H9 (cell line): ENCODE measurements at regions not wholly inside any gene's neighbourhood (a gene's known extent, or its start where the extent isn't known, plus 50 kb on each side); places are given as distances from the start of the nearest gene placed in this dataset.

Source experiments
- DNase-seq: peaks from one replicate; pipeline ENCODE4 v3.0.0-alpha.2; 2017
- H2AFZ ChIP-seq: one replicate; pipeline ENCODE4 v1.6.1; 2013; ENCODE audit warnings: mild to moderate bottlenecking, low read length, control low read depth, moderate library complexity
- H2AK5ac ChIP-seq: 2 replicates; pipeline ENCODE4 v1.6.1; 2013; ENCODE audit warnings: low read length, control low read depth, mixed read lengths; ENCODE audit not compliant: insufficient read length
- H2BK120ac ChIP-seq: one replicate; pipeline ENCODE4 v1.6.1; 2013; ENCODE audit warnings: low read depth, mild to moderate bottlenecking, low read length, control low read depth, inconsistent platforms; ENCODE audit not compliant: poor library complexity, severe bottlenecking
- H2BK12ac ChIP-seq: 2 replicates; pipeline ENCODE4 v1.6.1; 2013; ENCODE audit warnings: low read length, control low read depth, mixed read lengths, low read depth; ENCODE audit not compliant: insufficient read length
- H2BK15ac ChIP-seq: 2 replicates; pipeline ENCODE4 v1.6.1; 2013; ENCODE audit warnings: low read depth, low read length, control low read depth
- H2BK20ac ChIP-seq: one replicate; pipeline ENCODE4 v1.6.1; 2013; ENCODE audit warnings: low read depth, mild to moderate bottlenecking, low read length, control low read depth, inconsistent platforms; ENCODE audit not compliant: poor library complexity, severe bottlenecking
- H2BK5ac ChIP-seq: 2 replicates; pipeline ENCODE4 v1.6.1; 2013; ENCODE audit warnings: low read length, control low read depth, mixed read lengths; ENCODE audit not compliant: insufficient read length
- H3K14ac ChIP-seq: 2 replicates; pipeline ENCODE4 v1.6.1; 2013; ENCODE audit warnings: low read length, control low read depth; ENCODE audit not compliant: insufficient read depth
- H3K18ac ChIP-seq: 2 replicates; pipeline ENCODE4 v1.6.1; 2013; ENCODE audit warnings: low read depth, mild to moderate bottlenecking, mixed read lengths, low read length, control low read depth; ENCODE audit not compliant: insufficient read length
- H3K23ac ChIP-seq: 2 replicates; pipeline ENCODE4 v1.6.1; 2013; ENCODE audit warnings: low read length, control low read depth, mixed read lengths, low read depth; ENCODE audit not compliant: insufficient read length
- H3K23me2 ChIP-seq: 2 replicates; pipeline ENCODE4 v1.6.1; 2013; ENCODE audit warnings: low read depth, mild to moderate bottlenecking, mixed read lengths, low read length, control low read depth; ENCODE audit not compliant: insufficient read length, poor library complexity, severe bottlenecking
- H3K27ac ChIP-seq: 2 replicates; pipeline ENCODE4 v1.5.1; 2013; ENCODE audit warnings: low read length, control low read depth, mixed read lengths, low read depth; ENCODE audit not compliant: insufficient read length
- H3K27me3 ChIP-seq: 2 replicates; pipeline ENCODE4 v1.6.1; 2013; ENCODE audit warnings: low read length, control low read depth, inconsistent platforms; ENCODE audit not compliant: insufficient read depth
- H3K4ac ChIP-seq: 2 replicates; pipeline ENCODE4 v1.6.1; 2013; ENCODE audit warnings: low read depth, mild to moderate bottlenecking, control low read depth, inconsistent platforms, low read length, moderate library complexity
- H3K4me1 ChIP-seq: 2 replicates; pipeline ENCODE4 v1.6.1; 2013; ENCODE audit warnings: low read length, control low read depth, inconsistent platforms; ENCODE audit not compliant: insufficient read depth
- H3K4me2 ChIP-seq: 2 replicates; pipeline ENCODE4 v1.6.1; 2013; ENCODE audit warnings: low read length, control low read depth, mixed read lengths; ENCODE audit not compliant: insufficient read length, insufficient read depth
- H3K56ac ChIP-seq: 2 replicates; pipeline ENCODE4 v1.6.1; 2013; ENCODE audit warnings: low read depth, mild to moderate bottlenecking, mixed read lengths, low read length, control low read depth; ENCODE audit not compliant: insufficient read length
- H3K79me1 ChIP-seq: 2 replicates; pipeline ENCODE4 v1.6.1; 2013; ENCODE audit warnings: low read depth, mild to moderate bottlenecking, moderate library complexity, low read length, control low read depth, inconsistent platforms; ENCODE audit not compliant: insufficient read depth, poor library complexity, severe bottlenecking
- H3K79me2 ChIP-seq: 2 replicates; pipeline ENCODE4 v1.6.1; 2013; ENCODE audit warnings: low read length, control low read depth, inconsistent platforms; ENCODE audit not compliant: insufficient read depth
- H3K9ac ChIP-seq: 2 replicates; pipeline ENCODE4 v1.6.1; 2013; ENCODE audit warnings: low read length, control low read depth, mixed read lengths; ENCODE audit not compliant: insufficient read length; ENCODE audit errors: extremely low read depth
- H3K9me3 ChIP-seq: one replicate; pipeline ENCODE4 v1.6.1; 2013; ENCODE audit warnings: low read depth, low read length, inconsistent platforms; ENCODE audit not compliant: control insufficient read depth
- H3T11ph ChIP-seq: one replicate; pipeline ENCODE4 v1.6.1; 2013; ENCODE audit warnings: mild to moderate bottlenecking, low read length, control low read depth, inconsistent platforms
- H4K20me1 ChIP-seq: one replicate; pipeline ENCODE4 v1.6.1; 2013; ENCODE audit not compliant: control insufficient read depth, insufficient read length, insufficient read depth
- H4K5ac ChIP-seq: 2 replicates; pipeline ENCODE4 v1.6.1; 2013; ENCODE audit warnings: low read depth, mild to moderate bottlenecking, mixed read lengths, low read length, control low read depth; ENCODE audit not compliant: insufficient read length
- H4K8ac ChIP-seq: replicated peaks from 2 replicates; pipeline ENCODE4 v1.6.1; 2013; ENCODE audit warnings: low read length, control low read depth, mixed read lengths, low read depth; ENCODE audit not compliant: insufficient read length
- H4K91ac ChIP-seq: 2 replicates; pipeline ENCODE4 v1.6.1; 2013; ENCODE audit warnings: low read depth, mild to moderate bottlenecking, moderate library complexity, mixed read lengths, low read length, control low read depth; ENCODE audit not compliant: insufficient read length
- H3K27ac Mint-ChIP-seq, 3 experiments: 2 replicates in 2 of 3; 3 replicates in 1 of 3; pipeline ENCODE4 v1.8.0; 2020 to 2021; ENCODE audit warnings: mixed read lengths in 3 of 3, mild to moderate bottlenecking in 1 of 3, moderate library complexity in 1 of 3
- H3K27me3 Mint-ChIP-seq: 2 replicates; pipeline ENCODE4 v1.8.0; 2021; ENCODE audit warnings: low read depth, mild to moderate bottlenecking, moderate library complexity, mixed read lengths
- H3K36me3 Mint-ChIP-seq, 3 experiments: 2 replicates in 2 of 3; 3 replicates in 1 of 3; pipeline ENCODE4 v1.8.0; 2020 to 2021; ENCODE audit warnings: low read depth in 3 of 3, mixed read lengths in 3 of 3; ENCODE audit not compliant: insufficient read depth in 1 of 3
- H3K4me1 Mint-ChIP-seq, 2 experiments: 2 replicates each; pipeline ENCODE4 v1.8.0; 2020; ENCODE audit warnings: mixed read lengths in 2 of 2
- H3K4me3 Mint-ChIP-seq, 2 experiments: 2 replicates in 1 of 2; 3 replicates in 1 of 2; pipeline ENCODE4 v1.8.0; 2020 to 2021; ENCODE audit warnings: mild to moderate bottlenecking in 2 of 2, mixed read lengths in 2 of 2, moderate library complexity in 1 of 2
- H3K9me3 Mint-ChIP-seq, 2 experiments: 2 replicates in 1 of 2; 3 replicates in 1 of 2; pipeline ENCODE4 v1.8.0; 2020; ENCODE audit warnings: mild to moderate bottlenecking in 2 of 2, mixed read lengths in 2 of 2, moderate library complexity in 1 of 2
- WGBS: extraction: QIAGEN DNeasy Blood & Tissue Kit; methylation state at CpG from one replicate; pipeline ENCODE4 v1.1.7; 2013; ENCODE audit warnings: missing lambda C conversion rate, low lambda C conversion rate, mixed read lengths; ENCODE audit not compliant: insufficient read length; ENCODE audit errors: extremely low coverage; 5-methylcytosine and 5-hydroxymethylcytosine counted together
- TF ChIP-seq, protein P1 (sequence below): fragments of 200-600 bp; sonication (generic); conservative IDR thresholded peaks from 3 replicates; pipeline ENCODE4 v1.8.0; 2021; ENCODE audit warnings: antibody characterized with exemption, mild to moderate bottlenecking

DNA sequence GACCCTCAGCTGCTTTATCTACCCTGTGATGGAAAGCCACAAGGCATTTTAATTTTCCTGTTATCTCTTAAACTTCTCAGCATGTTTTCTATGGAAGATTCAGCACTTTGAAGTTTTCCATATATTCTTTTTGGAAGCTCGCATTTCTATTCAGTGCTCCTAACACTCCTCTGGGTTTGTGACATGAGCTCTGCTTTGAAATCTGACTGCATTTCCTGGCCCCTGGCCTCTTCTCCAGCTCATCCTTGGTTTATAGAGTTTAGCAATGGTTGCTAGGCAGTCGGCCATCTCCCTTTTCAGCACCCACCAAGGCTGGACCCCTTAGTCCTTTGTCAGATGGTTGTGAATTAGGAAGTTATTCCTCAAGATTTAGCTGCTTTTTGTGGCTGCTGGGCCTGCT lies 150.6 kb downstream of the KCNA5 start:
- Histone ChIP-seq H3K14ac (no peak overlapping the region), H2BK12ac (no peak overlapping the region), H3K79me2 (no peaks in the 10 kb centered on the region), H4K20me1 (no peaks in the 10 kb centered on the region), H4K8ac (no peak overlapping the region), H3K4me2 (no peak overlapping the region), H2AK5ac (no peak overlapping the region), H2AFZ (no peak overlapping the region), H2BK5ac (no peak overlapping the region), H3K79me1 (no peaks in the 10 kb centered on the region), H3K23ac (no peak overlapping the region), H3K56ac (no peak overlapping the region), H2BK120ac (no peak overlapping the region), H3T11ph (no peak overlapping the region), H3K9me3 (no peaks in the 10 kb centered on the region), H2BK20ac (no peak overlapping the region), H3K4ac (no peak overlapping the region), H4K91ac (no peak overlapping the region), H3K4me1 (no peaks in the 10 kb centered on the region), H3K27ac (no peak overlapping the region), H3K9ac (no peak overlapping the region), H3K27me3 (no peaks in the 10 kb centered on the region), H4K5ac (no peak overlapping the region), H3K23me2 (no peaks in the 10 kb centered on the region), H3K18ac (no peak overlapping the region), H2BK15ac (no peak overlapping the region)
- peaks cover 0 to 4% of the 10 kb centered on the region in 2 experiments; a peak in 1 of 4 replicates for H3K4me1 Mint-ChIP-seq
- no peaks in the 10 kb centered on the region for H3K9me3 Mint-ChIP-seq
- no peak overlapping the region for H3K4me3 Mint-ChIP-seq
- H3K36me3 Mint-ChIP-seq: no peaks in the 10 kb centered on the region
- TF ChIP-seq, protein P1, sequence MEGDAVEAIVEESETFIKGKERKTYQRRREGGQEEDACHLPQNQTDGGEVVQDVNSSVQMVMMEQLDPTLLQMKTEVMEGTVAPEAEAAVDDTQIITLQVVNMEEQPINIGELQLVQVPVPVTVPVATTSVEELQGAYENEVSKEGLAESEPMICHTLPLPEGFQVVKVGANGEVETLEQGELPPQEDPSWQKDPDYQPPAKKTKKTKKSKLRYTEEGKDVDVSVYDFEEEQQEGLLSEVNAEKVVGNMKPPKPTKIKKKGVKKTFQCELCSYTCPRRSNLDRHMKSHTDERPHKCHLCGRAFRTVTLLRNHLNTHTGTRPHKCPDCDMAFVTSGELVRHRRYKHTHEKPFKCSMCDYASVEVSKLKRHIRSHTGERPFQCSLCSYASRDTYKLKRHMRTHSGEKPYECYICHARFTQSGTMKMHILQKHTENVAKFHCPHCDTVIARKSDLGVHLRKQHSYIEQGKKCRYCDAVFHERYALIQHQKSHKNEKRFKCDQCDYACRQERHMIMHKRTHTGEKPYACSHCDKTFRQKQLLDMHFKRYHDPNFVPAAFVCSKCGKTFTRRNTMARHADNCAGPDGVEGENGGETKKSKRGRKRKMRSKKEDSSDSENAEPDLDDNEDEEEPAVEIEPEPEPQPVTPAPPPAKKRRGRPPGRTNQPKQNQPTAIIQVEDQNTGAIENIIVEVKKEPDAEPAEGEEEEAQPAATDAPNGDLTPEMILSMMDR: no peak
- WGBS: no CpG with 5 or more reads among the region's 2 CpGs
- peaks cover 2% of the 10 kb centered on the region for H3K27me3 Mint-ChIP-seq
- no peak for DNase-seq
- H3K27ac Mint-ChIP-seq: no peak overlapping the region
